8988T (cell line): ENCODE measurements at regions not wholly inside any gene's neighbourhood (a gene's known extent, or its start where the extent isn't known, plus 50 kb on each side); places are given as distances from the start of the nearest gene placed in this dataset.
"Not testable (repeated sequence)": the region's sequence is repeated elsewhere in the genome, so short reads cannot be mapped to it uniquely, and the experiment has no call there.

Experiments
- DNase-seq: peaks from one replicate; pipeline ENCODE4 v3.0.0; 2011

GRCh38 chr5:99544356-99544755 lies 615.5 kb upstream of the CHD1 start:
- DNase-seq, result no peak

DNA sequence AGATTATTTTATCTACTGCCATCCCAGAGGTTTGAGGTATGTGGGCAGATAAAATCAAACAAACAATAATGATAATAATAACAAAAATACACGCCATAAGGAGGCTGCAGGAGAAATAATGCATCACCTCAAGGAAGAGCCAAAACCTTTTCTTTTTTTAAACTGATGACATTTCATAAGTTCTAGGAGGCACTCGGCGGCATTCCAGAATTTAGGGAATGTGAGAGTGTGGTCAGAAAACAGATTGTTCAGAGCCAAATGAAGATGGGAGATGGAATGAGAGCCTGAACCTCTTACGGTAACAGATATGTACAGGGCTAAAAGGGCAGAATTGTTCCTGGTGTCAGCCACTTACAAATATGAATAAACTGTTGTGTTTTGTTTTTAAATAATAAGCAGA lies 615.0 kb upstream of the CHD1 start:
- DNase-seq, result no peak

DNA sequence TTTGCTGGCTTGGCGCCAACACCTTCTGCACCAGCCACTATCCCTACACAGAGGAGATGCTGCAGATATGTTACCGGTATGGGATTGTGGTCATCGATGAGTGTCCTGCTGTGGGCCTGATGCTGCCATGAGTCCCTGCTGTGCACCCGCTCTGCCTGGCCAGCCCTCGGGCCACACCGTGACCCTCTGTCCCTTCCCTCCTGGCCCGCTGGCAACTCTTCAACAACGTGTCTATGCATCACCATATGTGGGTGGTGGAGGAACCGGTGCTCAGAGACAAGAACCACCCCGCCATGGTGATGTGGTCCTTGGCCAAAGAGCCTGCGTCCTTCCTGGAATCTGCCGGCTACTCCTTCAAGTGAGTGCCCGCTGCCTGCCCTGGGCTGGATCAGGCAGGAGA lies 605.4 kb upstream of the CHD1 start:
- DNase-seq, result not testable (repeated sequence)

DNA sequence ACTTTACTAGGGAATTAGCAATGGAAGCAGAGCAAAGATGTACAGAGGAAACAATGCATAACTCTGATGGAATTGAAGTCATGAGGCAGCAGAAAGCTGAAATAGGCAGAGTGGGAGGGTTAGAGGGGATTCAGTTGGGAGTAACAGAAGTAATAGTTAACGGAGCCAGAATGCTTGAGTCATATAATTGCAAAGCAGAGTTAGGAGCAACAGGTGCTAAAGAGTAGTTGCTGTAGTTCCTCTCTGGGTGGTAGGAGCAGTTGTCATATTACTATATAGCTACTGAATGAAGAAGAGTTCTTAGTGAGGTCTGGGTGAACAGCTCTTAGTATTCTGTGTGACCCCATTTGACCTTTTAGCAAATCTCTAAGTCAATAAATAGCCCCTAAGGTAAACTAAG lies 592.9 kb upstream of the CHD1 start:
- DNase-seq, result not testable (repeated sequence)

DNA sequence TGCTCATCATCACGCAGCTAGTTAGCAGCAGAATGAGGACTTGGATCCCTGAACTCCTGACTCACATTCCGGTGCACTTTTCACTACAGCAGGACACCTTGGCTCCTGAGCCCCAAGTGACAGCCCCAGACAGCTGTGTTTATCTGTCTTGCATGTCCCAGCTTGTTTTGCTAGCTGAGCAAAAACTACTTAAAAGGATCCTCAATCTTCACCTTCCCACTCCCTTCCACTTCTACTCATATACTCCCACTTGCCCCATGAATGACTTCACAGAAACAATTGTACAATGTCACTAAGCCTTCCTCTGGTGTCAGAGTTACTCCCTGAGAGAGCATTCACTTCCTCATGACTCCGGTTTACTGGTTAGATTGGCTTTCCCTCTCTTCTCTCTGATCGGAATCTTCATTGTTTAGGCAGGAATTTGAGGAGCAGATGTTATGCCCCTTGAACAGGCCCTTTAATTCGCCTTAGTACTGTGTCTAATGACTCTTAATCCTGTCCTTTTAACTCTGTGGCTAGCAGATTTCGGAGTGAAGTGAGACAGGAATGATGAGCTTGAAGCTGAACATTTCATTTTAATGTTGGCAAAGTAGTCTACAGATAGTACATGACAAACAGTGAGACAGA lies 587.2 kb upstream of the CHD1 start:
- DNase-seq, result not testable (repeated sequence)

- not testable (repeated sequence) for DNase-seq
Observed at GRCh38 chr5:99510237-99510866, 581.5 kb upstream of the CHD1 start.

- DNase-seq, result not testable (repeated sequence)
Observed at GRCh38 chr5:99509064-99509463, 580.3 kb upstream of the CHD1 start.

- DNase-seq, result not testable (repeated sequence)
Observed at GRCh38 chr5:99495456-99495855, 566.6 kb upstream of the CHD1 start.

DNA sequence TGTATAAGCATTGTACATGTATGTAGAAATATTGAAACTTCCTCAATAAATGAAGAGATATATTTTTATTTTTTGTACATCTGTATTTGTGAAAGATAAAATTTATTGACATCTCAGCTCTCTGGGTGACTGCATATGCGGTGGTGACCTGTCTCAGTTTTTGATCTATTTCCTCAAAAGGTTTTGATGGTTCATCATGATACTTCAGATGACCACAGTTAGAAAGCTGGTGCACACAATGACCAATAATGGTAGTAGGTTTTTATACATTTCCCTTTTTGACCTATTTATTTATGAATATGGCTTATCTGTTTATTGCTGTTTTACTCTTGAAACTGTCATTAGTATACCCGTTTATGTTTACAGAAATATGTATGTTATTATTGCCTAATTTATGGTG lies 549.6 kb upstream of the CHD1 start:
- DNase-seq, result not testable (repeated sequence)

DNA sequence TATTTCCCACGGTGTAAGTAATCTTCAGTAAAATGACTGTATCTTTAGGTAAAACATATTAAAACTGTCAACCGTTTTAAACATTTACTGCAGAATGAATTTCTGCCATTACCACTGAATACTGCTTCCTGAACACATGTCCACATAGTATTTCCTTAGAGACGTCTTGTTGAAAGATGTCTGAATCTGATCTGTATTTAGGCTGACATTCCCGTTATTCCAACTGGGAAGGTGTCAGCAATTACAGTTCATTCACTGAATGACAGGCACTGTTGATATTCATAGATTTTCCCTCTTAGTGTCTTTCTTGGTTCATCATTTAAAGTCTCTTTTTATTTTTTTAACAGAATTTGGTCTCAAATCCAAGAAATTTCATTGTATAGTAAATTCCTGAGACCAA lies 544.5 kb upstream of the CHD1 start:
- DNase-seq, result not testable (repeated sequence)

DNA sequence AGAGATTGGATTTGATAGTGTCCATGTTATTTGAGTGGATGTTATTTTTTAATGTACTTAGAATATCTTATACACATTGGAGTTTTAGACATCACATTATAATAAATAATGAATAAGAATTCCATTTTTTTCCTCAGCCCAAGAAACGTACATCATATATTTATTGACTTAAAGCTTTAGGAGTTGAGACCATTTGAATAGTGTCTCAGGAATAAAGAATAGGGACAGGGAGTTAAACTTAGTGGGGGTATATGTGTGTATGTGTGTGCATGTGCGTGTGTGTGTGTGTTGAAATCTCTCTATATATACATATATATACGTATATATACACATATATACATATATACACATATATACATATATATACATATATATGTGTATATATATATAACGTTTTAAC lies 542.9 kb upstream of the CHD1 start:
- DNase-seq, result not testable (repeated sequence)

DNA sequence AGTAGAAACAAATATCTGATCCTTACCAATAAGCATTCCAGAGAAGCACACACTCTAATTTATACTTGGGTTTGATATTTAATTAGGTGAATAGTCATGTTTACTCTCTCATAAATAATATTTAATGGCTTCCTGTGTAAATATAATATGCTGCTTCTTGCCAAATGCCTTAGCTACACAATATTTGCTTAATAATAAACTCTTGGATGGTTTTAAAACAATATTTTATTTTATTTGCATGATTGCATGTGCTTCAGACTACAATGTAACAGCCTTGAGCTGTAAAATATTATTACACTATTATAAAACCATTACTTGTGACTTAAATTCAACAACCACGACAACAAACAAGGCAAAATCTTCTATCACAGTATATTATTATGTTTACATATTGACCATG lies 542.4 kb upstream of the CHD1 start:
- not testable (repeated sequence) for DNase-seq

DNA sequence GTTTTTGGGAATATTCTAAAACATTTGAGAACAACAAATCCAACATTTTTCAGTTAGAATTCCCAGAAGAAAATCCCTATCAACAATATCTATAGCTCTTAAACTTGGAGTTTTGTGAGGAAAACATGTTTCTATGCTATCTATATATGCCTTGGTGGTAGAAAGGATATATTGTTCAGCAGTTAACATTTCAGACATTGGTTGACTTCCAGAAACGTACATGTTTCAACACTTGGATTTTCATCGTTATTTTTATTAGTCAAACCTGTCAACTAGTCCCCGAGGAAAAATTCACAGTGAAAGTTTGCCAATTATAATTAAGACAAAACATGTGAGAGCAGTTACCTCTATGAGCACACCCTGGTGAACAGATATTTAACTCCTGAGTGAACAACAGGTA lies 541.8 kb upstream of the CHD1 start:
- DNase-seq, result not testable (repeated sequence)

DNA sequence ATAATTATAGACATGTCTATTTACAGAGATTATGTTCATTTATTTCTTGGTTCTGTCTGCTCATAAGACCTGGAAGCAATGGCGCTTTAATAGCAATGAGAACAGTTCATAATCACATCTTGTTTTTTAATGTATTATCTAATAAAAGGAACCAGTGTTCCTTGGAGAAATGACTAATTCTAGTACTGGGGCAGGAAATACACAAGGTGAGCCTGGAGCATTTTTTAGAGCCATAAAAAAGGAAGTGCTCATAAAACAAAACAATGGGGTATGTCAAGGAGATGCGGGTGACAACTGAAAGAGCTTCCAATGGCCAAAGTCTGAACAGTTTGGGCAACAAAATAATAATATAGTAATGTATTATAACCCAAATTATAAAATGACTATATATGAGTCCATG lies 531.9 kb upstream of the CHD1 start:
- DNase-seq, result no peak

DNA sequence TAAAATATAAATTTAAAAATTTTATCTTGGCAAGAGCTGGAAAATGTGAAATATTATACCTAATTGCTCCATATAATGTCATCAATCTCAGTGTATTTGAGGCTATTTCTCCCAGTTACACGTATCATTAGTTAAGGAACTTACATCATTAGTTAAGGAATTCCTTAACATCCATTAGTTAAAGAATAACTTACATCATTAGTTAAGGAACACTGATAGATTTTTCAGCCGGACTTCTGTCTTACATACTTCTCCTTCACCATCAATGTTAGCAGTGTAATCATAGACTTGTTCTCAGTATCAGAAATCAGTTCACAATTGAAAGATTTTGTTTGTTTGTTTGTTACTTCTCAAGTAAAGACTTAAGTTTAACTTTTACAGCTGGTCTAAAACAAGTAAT lies 524.4 kb upstream of the CHD1 start:
- DNase-seq, result no peak

GRCh38 chr5:99449786-99450185 lies 521.0 kb upstream of the CHD1 start:
- no peak for DNase-seq

DNA sequence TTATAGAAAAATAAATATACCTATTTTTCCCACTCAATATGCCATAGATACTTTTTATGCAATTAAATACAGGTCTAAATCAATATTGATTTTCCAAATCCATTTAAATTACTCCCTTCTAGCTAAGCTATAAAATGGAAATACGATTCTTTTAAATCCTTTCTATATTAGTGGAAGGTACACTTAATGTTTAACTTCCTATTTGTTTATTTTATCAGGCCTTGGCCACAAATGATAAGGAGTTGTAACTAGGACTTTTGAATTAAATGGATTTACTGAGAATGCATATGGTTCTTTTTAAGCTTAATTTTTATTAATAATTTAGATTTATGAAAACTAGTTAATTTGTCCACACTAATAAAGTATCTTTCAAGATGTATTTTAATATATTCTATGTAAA lies 517.0 kb upstream of the CHD1 start:
- no peak for DNase-seq

- DNase-seq, result no peak
Observed at GRCh38 chr5:99441235-99441634, 512.4 kb upstream of the CHD1 start.

- DNase-seq, result no peak
Observed at GRCh38 chr5:99438619-99439018, 509.8 kb upstream of the CHD1 start.

DNA sequence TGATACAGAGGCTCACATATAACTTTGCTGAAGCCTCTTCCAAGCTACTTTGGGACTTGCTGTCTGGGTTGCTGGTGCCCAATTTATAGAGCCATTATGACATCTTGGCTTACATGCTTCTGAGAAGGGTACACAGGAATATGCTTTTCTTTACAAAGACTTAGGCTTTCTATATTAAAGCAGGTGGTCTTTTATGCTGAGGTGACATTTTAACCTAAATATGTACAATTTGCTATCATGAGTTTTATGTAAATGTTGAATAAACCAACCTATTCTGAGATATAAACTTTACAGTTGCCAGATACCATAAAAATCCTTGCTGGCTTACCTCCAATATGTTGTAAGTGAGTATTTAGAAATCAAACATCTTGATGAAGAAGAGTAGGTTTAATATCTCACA lies 509.2 kb upstream of the CHD1 start:
- DNase-seq, result no peak

DNA sequence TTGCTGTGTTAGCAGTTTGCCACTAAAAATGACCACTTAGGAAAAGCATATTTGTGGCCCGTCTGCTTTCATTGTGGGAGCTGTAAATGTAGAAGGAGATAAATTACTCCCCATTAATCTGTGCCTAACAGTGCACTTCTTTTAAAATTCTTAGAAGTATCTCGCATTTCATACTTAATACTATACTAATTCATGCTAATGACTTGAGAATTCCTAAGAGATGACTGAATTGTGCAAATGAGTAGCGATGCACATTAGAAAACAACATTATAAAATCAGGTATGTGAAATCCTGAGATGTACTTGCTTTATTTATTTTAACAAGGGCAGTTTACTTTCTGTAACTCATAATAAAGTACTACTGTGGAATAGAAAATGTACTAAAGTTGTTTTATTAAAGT lies 494.6 kb upstream of the CHD1 start:
- DNase-seq, result not testable (repeated sequence)

GRCh38 chr5:99418640-99419039 lies 489.8 kb upstream of the CHD1 start:
- DNase-seq, result not testable (repeated sequence)

DNA sequence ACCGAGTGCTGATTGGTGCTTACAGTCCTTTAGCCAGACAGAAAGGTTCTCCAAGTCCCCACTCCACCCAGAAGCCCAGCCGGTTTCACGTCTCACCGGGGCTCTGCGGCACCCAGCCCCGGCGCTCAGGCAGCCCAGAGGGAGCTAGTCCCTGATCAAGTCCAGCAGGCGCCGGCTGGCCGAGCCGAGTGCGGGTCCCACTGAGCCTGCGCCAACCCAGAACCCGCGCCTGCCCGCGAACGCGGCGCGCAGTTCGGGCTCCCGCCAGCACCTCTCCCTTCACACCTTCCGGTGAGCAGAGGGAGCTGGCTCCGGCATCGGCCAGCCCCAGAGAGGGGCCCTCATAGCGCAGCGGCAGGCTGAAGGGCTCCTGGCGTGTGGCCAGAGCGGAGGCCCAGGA lies 481.6 kb upstream of the CHD1 start:
- not testable (repeated sequence) for DNase-seq

GRCh38 chr5:99404764-99405302 lies 476.0 kb upstream of the CHD1 start:
- not testable (repeated sequence) for DNase-seq

DNA sequence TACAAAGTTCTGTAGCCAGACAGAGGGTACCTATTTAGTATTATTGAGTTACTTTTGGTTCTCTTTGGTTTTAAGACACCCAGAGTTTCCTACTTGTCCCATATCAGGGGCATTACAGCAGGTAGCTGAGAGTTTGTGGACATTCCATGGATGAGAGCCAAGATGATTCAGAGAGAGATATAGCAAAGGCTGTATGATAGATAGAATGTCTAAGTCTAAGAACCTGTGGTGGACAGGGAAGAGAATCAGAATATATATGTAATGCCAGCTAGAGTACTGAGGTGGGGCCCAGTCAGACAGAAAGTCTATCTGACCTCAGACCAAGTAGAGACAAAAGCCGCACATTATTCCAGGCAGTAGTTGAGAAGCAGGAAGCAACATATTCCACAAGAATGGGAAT lies 471.8 kb upstream of the CHD1 start:
- DNase-seq, result not testable (repeated sequence)
